Activated CD8-positive, alpha-beta memory T cell treated with anti-CD3 and anti-CD28 coated beads for 36 hours (primary cell): ENCODE measurements at regions not wholly inside any gene's neighbourhood (a gene's known extent, or its start where the extent isn't known, plus 50 kb on each side); places are given as distances from the start of the nearest gene placed in this dataset.

Experiments
- CTCF ChIA-PET: fragments of 350-600 bp; sonication (Branson Sonifier 250); formaldehyde crosslinking; loops from one replicate; lab custom pipeline; 2021; ENCODE audit warnings: antibody characterized with exemption; lab: Charles Lee
- POLR2A ChIA-PET: fragments of 350-600 bp; sonication (Branson Sonifier 250); formaldehyde crosslinking; loops from one replicate; lab custom pipeline; 2021; ENCODE audit warnings: antibody characterized with exemption; lab: Charles Lee

GRCh38 chr2:172334988-172335387 is 92.4 kb upstream of the ITGA6 start:
- CTCF ChIA-PET = no interaction called here
- POLR2A ChIA-PET = no interaction called here

DNA sequence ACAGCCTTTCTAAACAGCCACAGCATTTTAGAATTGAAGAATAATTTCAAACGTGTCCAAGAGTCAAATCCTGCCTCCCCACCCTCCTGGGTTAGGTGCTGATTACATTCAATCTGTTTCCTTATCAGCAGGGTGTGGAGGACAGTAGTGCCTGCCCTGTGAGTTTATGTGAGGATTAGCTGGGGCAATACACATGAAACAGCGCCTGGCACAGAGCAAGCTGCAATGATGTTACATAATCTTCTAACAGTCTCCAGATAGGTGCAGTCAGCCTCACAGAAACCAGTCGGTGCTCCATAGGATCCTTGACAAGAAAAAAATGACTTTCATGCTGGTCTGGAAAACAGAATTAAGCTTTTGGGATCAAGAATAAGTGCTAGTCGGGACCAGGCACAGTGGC is 91.7 kb upstream of the ITGA6 start:
- ChIA-PET CTCF (no interaction called here), POLR2A (no interaction called here)

DNA sequence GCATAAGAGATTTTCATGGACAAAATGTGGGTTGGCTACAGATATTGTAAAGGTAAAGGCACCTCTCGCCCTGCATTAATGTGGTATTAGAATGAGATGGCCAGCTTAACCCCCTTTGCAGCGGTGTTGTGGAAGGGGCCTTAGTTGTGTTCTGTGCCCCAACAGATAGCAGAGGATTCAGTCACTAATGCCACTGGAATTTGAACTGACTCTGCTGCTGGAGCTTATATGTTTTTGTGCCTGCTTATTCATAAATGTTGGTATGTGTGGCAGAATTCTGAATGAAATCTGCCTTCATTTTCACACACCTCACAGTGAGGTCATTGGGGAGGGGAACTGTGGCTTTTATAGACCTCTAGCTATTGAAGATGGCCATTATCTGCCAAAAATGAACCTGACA is 90.7 kb upstream of the ITGA6 start:
- POLR2A ChIA-PET = no interaction called here

DNA sequence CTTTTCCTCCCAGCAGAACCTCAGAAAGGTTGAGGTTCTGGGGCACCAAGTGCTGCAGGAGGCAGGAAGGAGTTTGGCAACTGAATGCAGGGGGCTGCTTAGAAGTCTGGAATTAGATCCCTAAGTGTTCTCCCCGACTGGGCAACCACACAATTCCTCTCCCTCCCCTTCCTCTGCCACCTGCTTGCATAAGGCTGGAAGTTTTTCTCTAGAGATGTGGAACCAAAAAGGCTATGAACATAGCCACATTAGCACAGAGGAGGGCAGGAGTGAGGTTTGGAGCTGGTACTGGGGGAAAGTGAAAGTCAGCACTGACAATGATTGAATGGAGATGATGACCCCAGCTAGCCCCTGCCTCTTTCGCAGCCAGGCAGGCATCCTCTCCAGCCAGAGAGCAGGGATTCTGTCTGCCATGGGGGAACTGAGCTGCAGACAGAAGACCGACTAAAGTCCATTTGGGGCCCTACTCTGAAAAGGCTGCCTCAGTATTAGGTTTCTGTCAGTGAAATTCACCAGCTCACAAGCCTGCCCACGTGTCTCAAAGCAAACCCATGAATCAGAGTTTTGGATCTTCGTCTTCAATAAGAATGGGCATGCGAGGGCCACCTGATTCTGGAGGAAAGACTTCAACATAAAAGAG is 87.9 kb upstream of the ITGA6 start:
- ChIA-PET POLR2A (no interaction called here), CTCF (no interaction called here)

More for the DNA sequence above, 90.7 kb upstream of the ITGA6 start:
- CTCF ChIA-PET = no interaction called here

DNA sequence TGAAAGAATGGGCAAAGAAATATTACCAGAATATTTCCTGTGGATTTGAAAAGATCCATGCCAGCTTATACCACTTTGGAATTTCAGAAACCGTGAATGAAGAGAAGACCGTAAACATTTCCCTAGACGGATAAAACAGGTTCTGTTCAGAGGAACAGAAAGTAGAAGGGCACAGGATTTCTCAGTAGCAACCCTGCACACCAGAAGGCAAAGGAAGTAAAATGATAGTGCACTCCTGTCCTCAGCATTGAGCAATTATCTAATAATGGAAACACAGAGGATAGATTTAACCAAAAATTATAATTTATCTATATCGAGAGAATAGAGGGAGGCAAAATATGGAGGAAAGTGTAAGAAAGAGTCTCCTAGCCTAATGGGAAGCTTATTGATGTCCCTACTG is 87.0 kb upstream of the ITGA6 start:
- POLR2A ChIA-PET = no interaction called here
- CTCF ChIA-PET = no interaction called here

DNA sequence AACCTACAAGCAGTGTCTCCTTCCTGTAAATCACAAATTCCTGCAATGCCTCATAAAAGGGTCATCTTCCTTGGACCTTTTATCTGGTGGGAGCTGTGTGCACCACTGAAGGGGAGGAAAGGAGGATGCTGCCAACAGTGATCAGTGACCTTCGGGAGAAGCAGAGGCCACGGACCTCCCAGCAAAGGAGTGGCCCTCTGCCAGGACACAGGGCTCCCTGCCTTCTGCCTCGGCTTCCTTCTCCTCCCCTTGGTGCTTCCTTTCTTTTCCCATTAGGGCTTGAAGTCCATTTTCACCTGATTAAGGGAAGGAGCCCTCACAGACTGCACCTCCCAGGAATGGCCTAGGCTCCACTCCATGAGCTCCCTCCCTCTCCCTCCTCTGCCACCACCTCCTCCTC is 85.3 kb upstream of the ITGA6 start:
- ChIA-PET POLR2A (no interaction called here), CTCF (no interaction called here)

DNA sequence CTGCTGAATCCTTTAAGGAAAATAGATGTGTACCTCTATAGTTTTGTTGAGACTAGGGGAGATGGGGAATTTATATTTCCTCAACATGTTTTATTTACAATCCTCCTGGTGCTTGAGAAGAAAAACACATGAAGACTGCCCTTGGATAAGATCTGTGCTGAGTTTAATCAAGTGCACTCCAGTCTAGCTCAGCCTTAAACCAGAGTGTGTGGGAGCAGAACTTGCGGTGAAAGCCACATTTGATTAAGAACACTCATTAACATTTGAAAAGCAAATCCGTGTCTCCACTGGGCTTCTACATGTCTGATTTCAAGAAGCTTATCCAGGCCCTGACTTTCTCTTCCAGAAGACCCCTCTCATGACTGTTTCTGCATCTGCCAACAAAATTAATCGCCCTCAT is 84.8 kb upstream of the ITGA6 start:
- ChIA-PET CTCF (no interaction called here), POLR2A (no interaction called here)

DNA sequence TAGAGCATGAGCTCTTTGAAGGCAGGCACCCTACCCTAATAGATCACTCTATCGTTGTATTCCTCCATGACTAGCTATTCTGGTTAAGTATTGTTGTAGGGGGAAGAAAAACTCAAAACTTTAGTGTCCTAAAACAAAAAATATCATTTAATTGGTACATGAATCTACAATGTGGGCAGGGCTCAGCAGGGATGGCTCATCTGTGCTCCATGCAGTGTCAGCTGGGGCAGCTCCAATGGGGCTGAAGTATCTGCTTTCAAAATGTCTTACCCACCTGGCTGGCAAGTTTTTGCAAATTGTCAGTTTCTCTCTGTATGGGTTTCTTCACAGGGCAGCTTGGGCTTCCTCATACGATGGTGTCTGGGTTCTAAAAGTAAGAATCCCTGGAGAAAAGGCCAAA is 83.2 kb upstream of the ITGA6 start:
- CTCF ChIA-PET = no interaction called here
- POLR2A ChIA-PET = no interaction called here

GRCh38 chr2:172345956-172346555 is 81.3 kb upstream of the ITGA6 start:
- ChIA-PET POLR2A (no interaction called here), CTCF (no interaction called here)

GRCh38 chr2:172348555-172349288 is 78.7 kb upstream of the ITGA6 start:
- POLR2A ChIA-PET = no interaction called here

DNA sequence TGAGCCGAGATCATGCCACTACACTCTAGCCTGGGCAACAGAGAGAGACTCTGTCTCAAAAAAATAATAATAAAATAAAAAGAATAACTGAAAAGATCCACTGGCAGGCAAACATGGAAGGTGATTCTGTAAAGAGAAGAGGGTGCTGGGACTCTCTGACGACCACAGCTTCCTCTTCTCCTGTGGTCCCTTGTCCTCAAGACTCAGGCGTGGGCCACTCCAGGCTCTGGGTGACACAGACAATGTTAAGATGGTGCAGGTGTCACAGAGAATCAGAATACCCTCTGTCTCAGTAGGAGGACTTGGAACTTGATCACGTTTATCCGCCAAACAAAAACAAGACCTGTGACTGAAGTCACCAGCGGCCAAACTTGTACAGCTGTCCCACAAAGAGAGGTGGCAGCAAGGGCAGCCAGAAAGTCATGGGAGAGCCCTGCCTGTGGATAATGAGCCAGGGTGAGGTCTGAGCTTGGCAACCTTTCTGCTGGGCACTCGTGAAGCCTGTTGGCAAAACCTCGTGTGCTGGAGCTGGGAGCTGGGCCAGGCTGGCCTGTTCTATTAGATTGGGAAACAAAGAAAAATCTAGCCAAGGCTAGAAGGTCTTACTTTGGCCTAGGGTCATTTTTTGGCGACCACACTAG is 76.4 kb upstream of the ITGA6 start:
- ChIA-PET CTCF (no interaction called here), POLR2A (no interaction called here)

More at GRCh38 chr2:172348555-172349288, 78.7 kb upstream of the ITGA6 start:
- CTCF ChIA-PET = interaction anchor here (0.6 kb wide), 1 partner anchor 486 kb away, joined by 3 read pairs; no protein-coding TSS in a partner anchor

- CTCF ChIA-PET = no interaction called here
- POLR2A ChIA-PET = no interaction called here
These were observed 75.8 kb upstream of the ITGA6 start for GRCh38 chr2:172351586-172351985.

- CTCF ChIA-PET = interaction anchor here (1.9 kb wide), 1 partner anchor 107 kb away, joined by 5 read pairs; no protein-coding TSS in a partner anchor
- POLR2A ChIA-PET = no interaction called here
These were observed 73.0 kb upstream of the ITGA6 start for GRCh38 chr2:172354347-172354746.

GRCh38 chr2:172357442-172357841 is 69.9 kb upstream of the ITGA6 start:
- POLR2A ChIA-PET = no interaction called here
- CTCF ChIA-PET = no interaction called here

GRCh38 chr2:172358691-172359556 is 68.5 kb upstream of the ITGA6 start:
- CTCF ChIA-PET = no interaction called here
- POLR2A ChIA-PET = no interaction called here

DNA sequence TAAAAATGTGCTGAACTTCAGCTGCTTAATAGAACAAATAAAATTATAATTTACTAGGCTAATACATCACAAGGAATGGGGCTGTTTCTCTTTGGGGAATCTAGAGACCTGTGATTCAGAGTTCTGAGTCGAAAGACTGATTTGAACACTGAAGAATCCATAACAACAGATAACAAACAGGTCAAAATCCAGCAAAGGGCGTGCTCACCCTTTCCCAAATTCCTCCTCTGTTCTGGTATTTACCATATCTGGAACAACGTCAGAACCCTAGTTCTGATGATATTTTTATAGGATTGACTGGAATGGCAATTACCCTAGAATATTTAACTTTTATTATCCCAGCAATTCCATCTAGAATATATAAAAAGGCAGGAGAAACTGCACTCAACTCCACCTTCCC is 66.0 kb upstream of the ITGA6 start:
- POLR2A ChIA-PET = no interaction called here
- CTCF ChIA-PET = no interaction called here

- POLR2A ChIA-PET = no interaction called here
- CTCF ChIA-PET = no interaction called here
These were observed 65.5 kb upstream of the ITGA6 start for GRCh38 chr2:172361840-172362239.

DNA sequence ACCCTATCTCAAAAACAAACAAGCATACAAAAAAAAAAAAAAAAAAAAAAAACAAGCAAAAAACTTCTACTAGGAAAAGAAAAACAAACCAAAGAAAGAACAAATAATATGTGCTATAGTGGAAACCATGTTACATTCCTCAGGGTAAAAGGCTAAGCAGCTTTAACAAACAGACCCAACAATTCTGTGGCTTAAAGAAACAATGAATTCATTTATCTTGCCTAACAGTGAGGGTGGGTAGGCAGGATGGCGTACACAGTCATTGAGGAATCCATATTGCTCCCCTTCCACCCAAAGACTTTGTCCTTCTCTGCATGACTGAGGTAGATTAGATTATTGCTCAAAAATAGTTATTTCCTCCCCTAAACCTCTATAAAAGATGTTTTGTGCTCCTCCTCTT is 63.1 kb upstream of the ITGA6 start:
- CTCF ChIA-PET = no interaction called here
- POLR2A ChIA-PET = no interaction called here

GRCh38 chr2:172366596-172367150 is 60.7 kb upstream of the ITGA6 start:
- ChIA-PET POLR2A (no interaction called here), CTCF (no interaction called here)
